Heart left ventricle (tissue), 13 donors: ENCODE measurements at regions not wholly inside any gene's neighbourhood (a gene's known extent, or its start where the extent isn't known, plus 50 kb on each side); places are given as distances from the start of the nearest gene placed in this dataset.

Experiments used
- CTCF ChIP-seq, 12 donors: fragments of 200-600 bp; sonication (generic) in 4 of 12; IDR thresholded peaks; one replicate each; pipeline versions ENCODE4 v1.5.0 to v1.8.0; 2018 to 2022; ENCODE audit warnings: antibody characterized with exemption in 12 of 12, mild to moderate bottlenecking in 5 of 12
- POLR2A ChIP-seq, 2 donors: fragments of 450-650 bp; IDR thresholded peaks; one replicate each; pipeline ENCODE4 v1.6.1; 2017; ENCODE audit warnings: antibody characterized with exemption in 2 of 2, mild to moderate bottlenecking in 2 of 2, moderate library complexity in 2 of 2
- donor health status: ischemic (EF 13 %, LVEDD 7.1; RV severe dilation, severe dysfunction).
- donor health status: DM: no; HTN: yes; CAD: no.
- donor health status: DM: no; HTN: no; CAD: no.
- donor health status: ischemic (EF 25% LVEDD 6.9; RV normal size, moderate dysfunction).
- donor health status: ischemic (EF 25% LVEDD 5.7; RV mildly dilated, moderate dysfunction).
- donor health status: ischemic (EF 35%, LVEDD 5.7; RV mildly dilated, moderate dysfunction).
- donor health status: nonischemic (EF 11% LVEDD 7.7; RV severe dilation, severe dysfunction).
- donor health status: DM: yes; HTN: yes; CAD: no.
- donor health status: PGD.
- donor health status: ischemic (EF 29% LVEDD 5.4; RV normal size, mild dysfunction).
- donor health status: nonischemic (EF 23%, LVEDD 6.1; RV moderate dilation, normal function).

DNA sequence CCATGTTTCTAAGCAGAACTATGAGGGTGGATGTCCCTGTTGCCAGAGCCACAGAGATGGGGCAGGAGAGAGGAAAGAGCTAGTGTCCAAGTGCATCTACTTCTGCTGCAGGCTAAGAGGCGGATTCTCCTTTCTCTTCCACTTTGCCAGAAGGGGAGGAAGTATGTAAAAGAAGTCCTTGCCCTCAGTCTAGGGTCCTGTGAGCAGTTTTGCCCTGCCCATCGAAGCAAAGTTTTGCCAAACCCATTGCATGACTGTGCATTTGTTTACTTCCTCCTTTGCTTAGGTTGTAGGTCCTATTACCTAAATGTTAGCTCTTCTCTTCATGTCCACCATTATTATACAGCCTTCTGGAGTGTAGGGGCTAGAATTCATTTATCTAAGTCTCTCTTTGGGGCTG is 106.2 kb upstream of the ARMC2 start:
- TF ChIP-seq CTCF (IDR thresholded peaks at IDR 0.05) (no peak), POLR2A (IDR thresholded peaks at IDR 0.05) (no peak)
